B cell (primary cell): ENCODE measurements at regions not wholly inside any gene's neighbourhood (a gene's known extent, or its start where the extent isn't known, plus 50 kb on each side); places are given as distances from the start of the nearest gene placed in this dataset.

ENCODE experiments used
- ATAC-seq: fragments of 200-7000 bp; cut with Tn5 transposase; one replicate; pipeline ENCODE4 v1.10.0; 2021; ENCODE audit warnings: low read depth, mild to moderate bottlenecking, moderate number of reproducible peaks, moderate library complexity
- CTCF ChIA-PET: fragments of 350-600 bp; sonication (Branson Sonifier 250); formaldehyde crosslinking; loops from one replicate; lab custom pipeline; 2021; ENCODE audit warnings: antibody characterized with exemption, inconsistent platforms; lab: Charles Lee
- POLR2A ChIA-PET: fragments of 350-600 bp; sonication (Branson Sonifier 250); formaldehyde crosslinking; loops from one replicate; lab custom pipeline; 2021; ENCODE audit warnings: antibody characterized with exemption; lab: Charles Lee
- DNase-seq: peaks from one replicate; pipeline ENCODE4 v3.0.0; 2013
- H2AFZ ChIP-seq: 2 replicates; pipeline ENCODE4 v1.6.1; 2012; ENCODE audit warnings: mild to moderate bottlenecking, low read depth, low read length; ENCODE audit not compliant: insufficient read depth, poor library complexity, severe bottlenecking
- H3K27ac ChIP-seq, 2 donors: 1 replicate in 1 of 2; 2 replicates in 1 of 2; pipeline ENCODE4 v1.5.1; 2012 to 2013; ENCODE audit warnings: low read length in 2 of 2, mild to moderate bottlenecking in 2 of 2, moderate library complexity in 1 of 2
- H3K27me3 ChIP-seq, 4 experiments: fragments of 200-600 bp in 1 of 4; sonication (generic) in 1 of 4; replicated peaks in 1 of 4; 1 replicate in 2 of 4; 2 replicates in 2 of 4; pipeline versions ENCODE4 v1.6.1 to v1.7.0; 2013 to 2016; ENCODE audit warnings: low read length in 3 of 4, mild to moderate bottlenecking in 2 of 4, mixed read lengths in 1 of 4, moderate library complexity in 1 of 4; ENCODE audit not compliant: insufficient read depth in 4 of 4, control insufficient read depth in 3 of 4; ENCODE audit errors: control extremely low read depth in 1 of 4
- H3K36me3 ChIP-seq, 2 experiments: replicated peaks in 1 of 2; 1 replicate in 1 of 2; 2 replicates in 1 of 2; pipeline versions ENCODE4 v1.6.1 to v1.7.1; 2013; ENCODE audit warnings: low read length in 1 of 2; ENCODE audit not compliant: insufficient read depth in 2 of 2, control insufficient read depth in 1 of 2; ENCODE audit errors: control extremely low read depth in 1 of 2, extremely low read depth in 1 of 2
- H3K4me1 ChIP-seq, 2 donors: fragments of 200-600 bp in 1 of 2; sonication (generic) in 1 of 2; 1 replicate in 1 of 2; 2 replicates in 1 of 2; pipeline versions ENCODE4 v1.5.1 to v1.6.1; 2013 to 2017; ENCODE audit warnings: low read length in 2 of 2; ENCODE audit not compliant: control insufficient read depth in 2 of 2, insufficient read depth in 2 of 2
- H3K4me2 ChIP-seq: replicated peaks from 2 replicates; pipeline ENCODE3; 2012; ENCODE audit warnings: mild to moderate bottlenecking, low read depth, low read length; ENCODE audit not compliant: poor library complexity, severe bottlenecking
- H3K4me3 ChIP-seq, 5 experiments: fragments of 200-600 bp in 1 of 5; sonication (generic) in 1 of 5; 1 replicate in 3 of 5; 2 replicates in 2 of 5; pipeline versions ENCODE4 v1.5.1 to v1.7.0; 2011 to 2016; ENCODE audit warnings: low read length in 4 of 5, mild to moderate bottlenecking in 4 of 5, low read depth in 2 of 5, control low read depth in 1 of 5, moderate library complexity in 1 of 5; ENCODE audit not compliant: insufficient read depth in 1 of 5; ENCODE audit errors: control extremely low read depth in 1 of 5, extremely low read depth in 1 of 5
- H3K79me2 ChIP-seq: fragments of 200-600 bp; sonication (generic); one replicate; pipeline ENCODE4 v1.6.0; 2016; ENCODE audit warnings: low read length; ENCODE audit not compliant: control insufficient read depth, insufficient read depth
- H3K9ac ChIP-seq: fragments of 200-600 bp; sonication (generic); 2 replicates; pipeline ENCODE4 v1.6.1; 2017; ENCODE audit warnings: mild to moderate bottlenecking, low read length, moderate library complexity
- H3K9me3 ChIP-seq, 3 donors: one replicate each; pipeline versions ENCODE4 v1.6.1 to v1.7.1; 2013; ENCODE audit warnings: low read length in 2 of 3; ENCODE audit not compliant: control insufficient read depth in 2 of 3, insufficient read depth in 1 of 3; ENCODE audit errors: control extremely low read depth in 1 of 3
- H4K20me1 ChIP-seq: 2 replicates; pipeline ENCODE4 v1.6.0; 2012; ENCODE audit warnings: mild to moderate bottlenecking, low read length; ENCODE audit not compliant: insufficient read depth, control insufficient read depth, poor library complexity, severe bottlenecking
- H3K27ac Mint-ChIP-seq: one replicate; pipeline ENCODE4 v1.8.0; 2021; ENCODE audit warnings: mixed read lengths
- H3K27me3 Mint-ChIP-seq: one replicate; pipeline ENCODE4 v1.8.0; 2021; ENCODE audit warnings: mixed read lengths
- H3K4me1 Mint-ChIP-seq: one replicate; pipeline ENCODE4 v1.8.0; 2021; ENCODE audit warnings: mixed read lengths
- H3K4me3 Mint-ChIP-seq: one replicate; pipeline ENCODE4 v1.8.0; 2021; ENCODE audit warnings: mixed read lengths
- H3K9me3 Mint-ChIP-seq: one replicate; pipeline ENCODE4 v1.8.0; 2022; ENCODE audit warnings: mixed read lengths; ENCODE audit not compliant: insufficient read depth
- EZH2 ChIP-seq: IDR thresholded peaks from 2 replicates; pipeline ENCODE4 v1.6.1; 2012; ENCODE audit warnings: borderline replicate concordance, low read depth, mild to moderate bottlenecking, moderate library complexity, low read length; ENCODE audit not compliant: insufficient read depth, poor library complexity, severe bottlenecking
- WGBS: methylation state at CpG from one replicate; pipeline ENCODE4 v1.1.5; 2013; ENCODE audit warnings: missing lambda C conversion rate; ENCODE audit not compliant: insufficient coverage; 5-methylcytosine and 5-hydroxymethylcytosine counted together
- intact Hi-C: fragments of 100-400 bp; cut with micrococcal nuclease; formaldehyde crosslinking; loops from one replicate; pipeline ENCODE4 v1.10.0; 2022
- TF ChIP-seq, protein P1 (sequence below): fragments of 200-600 bp; IDR thresholded peaks from one replicate; pipeline ENCODE4 v1.8.0; 2022; ENCODE audit warnings: antibody characterized with exemption, mild to moderate bottlenecking

GRCh38 chr14:51533872-51534553, 117.7 kb upstream of the FRMD6 start:
- H4K20me1 ChIP-seq, result no peaks in the 10 kb centered on the region
- H3K27me3 Mint-ChIP-seq, result peaks cover 11% of the 10 kb centered on the region
- no peak for TF ChIP-seq EZH2
- TF ChIP-seq, protein P1, sequence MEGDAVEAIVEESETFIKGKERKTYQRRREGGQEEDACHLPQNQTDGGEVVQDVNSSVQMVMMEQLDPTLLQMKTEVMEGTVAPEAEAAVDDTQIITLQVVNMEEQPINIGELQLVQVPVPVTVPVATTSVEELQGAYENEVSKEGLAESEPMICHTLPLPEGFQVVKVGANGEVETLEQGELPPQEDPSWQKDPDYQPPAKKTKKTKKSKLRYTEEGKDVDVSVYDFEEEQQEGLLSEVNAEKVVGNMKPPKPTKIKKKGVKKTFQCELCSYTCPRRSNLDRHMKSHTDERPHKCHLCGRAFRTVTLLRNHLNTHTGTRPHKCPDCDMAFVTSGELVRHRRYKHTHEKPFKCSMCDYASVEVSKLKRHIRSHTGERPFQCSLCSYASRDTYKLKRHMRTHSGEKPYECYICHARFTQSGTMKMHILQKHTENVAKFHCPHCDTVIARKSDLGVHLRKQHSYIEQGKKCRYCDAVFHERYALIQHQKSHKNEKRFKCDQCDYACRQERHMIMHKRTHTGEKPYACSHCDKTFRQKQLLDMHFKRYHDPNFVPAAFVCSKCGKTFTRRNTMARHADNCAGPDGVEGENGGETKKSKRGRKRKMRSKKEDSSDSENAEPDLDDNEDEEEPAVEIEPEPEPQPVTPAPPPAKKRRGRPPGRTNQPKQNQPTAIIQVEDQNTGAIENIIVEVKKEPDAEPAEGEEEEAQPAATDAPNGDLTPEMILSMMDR, result no peak
- 100% methylated on average over 1 of the region's 3 CpGs for WGBS
- no peak overlapping the region for H3K9ac ChIP-seq
- H3K27me3 ChIP-seq, result no peaks in the 10 kb centered on the region
- ChIA-PET POLR2A (no interaction called here), CTCF (no interaction called here)
- no peak overlapping the region for H3K4me3 Mint-ChIP-seq
- no peak for DNase-seq
- no peaks in the 10 kb centered on the region for H3K4me1 ChIP-seq
- no peak overlapping the region for H3K4me3 ChIP-seq
- H3K27ac ChIP-seq, result no peak overlapping the region
- no peak for ATAC-seq
- H3K4me2 ChIP-seq, result no peak overlapping the region
- intact Hi-C loops, result no loop called here
- peaks cover 3 to 6% (median 4%) of the 10 kb centered on the region in 3 donors for H3K9me3 ChIP-seq
- H3K36me3 ChIP-seq, result no peaks in the 10 kb centered on the region
- peaks cover 2% of the 10 kb centered on the region for H3K9me3 Mint-ChIP-seq
- H3K79me2 ChIP-seq, result no peaks in the 10 kb centered on the region
- H3K27ac Mint-ChIP-seq, result no peak overlapping the region
- no peaks in the 10 kb centered on the region for H3K4me1 Mint-ChIP-seq
- H2AFZ ChIP-seq, result no peak overlapping the region

DNA sequence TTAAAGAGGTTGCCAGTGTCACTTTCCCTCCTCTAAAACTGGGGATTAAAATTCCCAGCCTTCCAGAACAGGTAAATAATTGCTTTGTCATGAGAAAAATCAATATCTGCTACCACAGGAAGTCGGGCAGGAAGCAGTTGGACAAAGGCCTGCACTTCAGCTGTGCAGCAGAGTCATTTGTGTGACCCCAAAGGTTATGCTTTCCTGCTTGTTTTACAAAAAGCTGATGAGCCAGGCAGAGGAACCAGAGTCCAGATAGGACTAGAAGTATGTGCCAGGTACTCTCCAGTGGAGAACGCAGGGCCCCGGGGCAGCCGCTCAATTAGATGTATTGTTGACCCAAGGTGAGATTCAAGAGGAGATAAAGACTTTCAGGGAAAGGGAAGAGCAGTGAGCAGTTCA, 117.1 kb upstream of the FRMD6 start:
- H3K79me2 ChIP-seq, result no peaks in the 10 kb centered on the region
- Mint-ChIP-seq H3K4me1 (no peaks in the 10 kb centered on the region), H3K9me3 (peaks cover 2% of the 10 kb centered on the region), H3K27me3 (peaks cover 10% of the 10 kb centered on the region), H3K27ac (no peak overlapping the region), H3K4me3 (no peak overlapping the region)
- no peak overlapping the region for H3K9ac ChIP-seq
- no peaks in the 10 kb centered on the region for H4K20me1 ChIP-seq
- H3K9me3 ChIP-seq, result peaks cover 3 to 6% (median 4%) of the 10 kb centered on the region in 3 donors
- CTCF ChIA-PET, result no interaction called here
- ATAC-seq (no peak), DNase-seq (no peak)
- WGBS, result 57% methylated on average over 4 of the region's 4 CpGs
- no peak overlapping the region for H3K27ac ChIP-seq
- POLR2A ChIA-PET, result no interaction called here
- H3K4me1 ChIP-seq, result no peaks in the 10 kb centered on the region
- TF ChIP-seq EZH2, result no peak
- TF ChIP-seq, protein P1, result no peak
- no peaks in the 10 kb centered on the region for H3K27me3 ChIP-seq
- no peak overlapping the region for H3K4me2 ChIP-seq
- no peaks in the 10 kb centered on the region for H3K36me3 ChIP-seq
- H2AFZ ChIP-seq, result no peak overlapping the region
- intact Hi-C loops, result no loop called here
- H3K4me3 ChIP-seq, result no peak overlapping the region
